ENCODE measurements at regions not wholly inside any gene's neighbourhood (a gene's known extent, or its start where the extent isn't known, plus 50 kb on each side); places are given as distances from the start of the nearest gene placed in this dataset.

DNA sequence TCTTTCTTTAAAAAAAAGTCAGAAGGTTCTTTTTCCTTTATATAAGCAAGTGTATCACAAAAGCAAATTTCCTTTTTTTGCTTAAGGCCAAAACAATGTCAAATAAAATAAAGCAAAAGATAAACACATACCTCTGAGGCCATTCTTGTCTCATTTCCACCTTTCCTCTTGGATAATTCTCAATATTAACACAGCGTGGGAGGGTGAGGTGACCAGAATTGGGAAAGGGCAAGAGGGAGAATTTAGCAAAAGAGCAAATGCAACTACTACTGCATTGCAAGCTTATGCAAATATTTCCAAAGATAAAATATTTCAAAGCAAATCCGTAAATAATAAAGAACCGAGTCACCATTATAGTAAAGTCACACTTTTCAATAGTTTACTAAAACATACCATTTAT is 153.4 kb upstream of the PSMD7 start:
- Mint-ChIP-seq H3K27me3 (peaks cover 4% of the 10 kb centered on the region), H3K27ac (no peak overlapping the region), H3K9me3 (peaks cover 6% of the 10 kb centered on the region), H3K4me1 (ENCODE audit: low read depth) (no peaks in the 10 kb centered on the region), H3K36me3 (ENCODE audit: low read depth) (no peaks in the 10 kb centered on the region), H3K4me3 (no peak overlapping the region)

DNA sequence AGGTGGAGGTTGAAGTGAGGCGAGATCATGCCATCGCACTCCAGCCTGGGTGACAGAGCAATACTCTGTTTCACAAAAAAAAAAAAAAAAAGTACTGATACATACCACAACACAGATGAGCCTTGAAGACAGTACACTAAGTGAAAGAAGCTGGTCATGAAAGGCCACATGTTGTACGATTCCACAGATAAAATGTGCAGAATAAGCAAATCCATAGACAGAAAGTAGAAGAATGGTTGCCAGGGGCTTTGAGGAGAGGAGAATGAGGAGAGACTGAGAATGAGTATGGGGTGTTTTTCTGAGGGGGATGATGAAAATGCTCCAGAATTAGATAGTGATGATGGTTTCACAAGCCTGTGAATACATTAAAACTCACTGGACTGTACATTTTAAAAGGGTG is 155.6 kb upstream of the PSMD7 start:
- no peak overlapping the region for H3K4me3 Mint-ChIP-seq
- H3K36me3 Mint-ChIP-seq (ENCODE audit: low read depth): no peaks in the 10 kb centered on the region
- H3K4me1 Mint-ChIP-seq (ENCODE audit: low read depth): no peaks in the 10 kb centered on the region
- H3K9me3 Mint-ChIP-seq: peaks cover 6% of the 10 kb centered on the region
- H3K27me3 Mint-ChIP-seq: peaks cover 4% of the 10 kb centered on the region
- H3K27ac Mint-ChIP-seq: no peak overlapping the region

DNA sequence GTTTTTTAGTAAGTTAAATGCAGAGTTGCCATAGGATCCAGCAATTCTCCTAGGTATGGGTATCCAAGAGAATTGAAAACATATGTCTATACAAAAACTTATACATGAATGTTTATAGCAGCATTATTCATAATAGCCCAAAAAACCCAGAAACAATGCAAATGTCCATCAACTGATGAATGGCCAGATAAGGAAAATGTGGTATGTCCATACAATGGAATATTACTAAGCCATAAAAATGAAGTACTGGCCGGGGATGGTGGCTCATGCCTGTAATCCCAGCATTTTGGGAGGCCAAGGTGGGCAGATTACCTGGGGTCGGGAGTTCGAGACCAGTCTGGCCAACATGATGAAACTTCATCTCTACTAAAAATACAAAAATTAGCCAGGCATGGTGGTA is 156.1 kb upstream of the PSMD7 start:
- no peak overlapping the region for H3K4me3 Mint-ChIP-seq
- H3K9me3 Mint-ChIP-seq: peaks cover 6% of the 10 kb centered on the region
- H3K27ac Mint-ChIP-seq: no peak overlapping the region
- no peaks in the 10 kb centered on the region for H3K36me3 Mint-ChIP-seq (ENCODE audit: low read depth)
- peaks cover 4% of the 10 kb centered on the region for H3K27me3 Mint-ChIP-seq
- no peaks in the 10 kb centered on the region for H3K4me1 Mint-ChIP-seq (ENCODE audit: low read depth)

DNA sequence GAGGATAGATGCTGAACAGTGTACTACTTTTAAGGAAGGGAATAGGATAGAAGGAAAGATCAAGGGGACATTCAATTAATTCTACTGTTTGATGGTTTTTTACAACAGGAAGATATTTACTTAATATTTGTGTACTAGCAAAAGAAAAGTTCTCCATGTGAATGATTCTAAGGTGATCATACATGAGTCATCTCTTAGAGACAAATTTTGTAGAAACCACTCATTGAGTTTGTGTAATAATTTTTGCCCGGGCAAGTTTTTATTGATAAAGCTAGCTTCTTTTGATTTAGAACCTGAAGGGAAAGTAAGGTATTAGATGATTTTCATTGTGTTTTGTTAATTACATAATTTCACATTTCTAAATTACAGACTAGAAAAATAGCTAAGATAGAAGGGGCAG is 172.8 kb upstream of the PSMD7 start:
- Mint-ChIP-seq H3K27me3 (no peaks in the 10 kb centered on the region), H3K27ac (no peak overlapping the region), H3K4me1 (ENCODE audit: low read depth) (no peaks in the 10 kb centered on the region), H3K9me3 (peaks cover 7% of the 10 kb centered on the region), H3K4me3 (no peak overlapping the region), H3K36me3 (ENCODE audit: low read depth) (no peaks in the 10 kb centered on the region)

DNA sequence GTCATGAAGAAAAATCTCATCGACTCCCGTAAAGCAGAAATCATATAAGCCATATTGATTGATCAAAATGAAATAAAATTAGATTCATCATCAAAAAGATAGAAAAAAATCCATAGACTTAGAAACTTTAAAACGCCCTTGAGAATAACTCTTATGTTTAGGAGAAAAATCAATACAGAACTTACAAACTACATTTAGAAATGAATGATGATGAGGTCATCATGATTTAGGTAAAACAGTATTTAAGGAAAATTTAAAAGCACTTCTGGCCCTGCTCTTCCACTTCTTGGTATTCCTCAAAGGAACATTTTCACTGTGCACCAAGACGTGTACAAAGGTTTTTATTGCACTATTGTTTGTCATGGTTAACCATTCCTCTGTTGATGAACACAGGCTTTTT is 173.4 kb upstream of the PSMD7 start:
- H3K27me3 Mint-ChIP-seq: no peaks in the 10 kb centered on the region
- no peaks in the 10 kb centered on the region for H3K4me1 Mint-ChIP-seq (ENCODE audit: low read depth)
- no peak overlapping the region for H3K27ac Mint-ChIP-seq

DNA sequence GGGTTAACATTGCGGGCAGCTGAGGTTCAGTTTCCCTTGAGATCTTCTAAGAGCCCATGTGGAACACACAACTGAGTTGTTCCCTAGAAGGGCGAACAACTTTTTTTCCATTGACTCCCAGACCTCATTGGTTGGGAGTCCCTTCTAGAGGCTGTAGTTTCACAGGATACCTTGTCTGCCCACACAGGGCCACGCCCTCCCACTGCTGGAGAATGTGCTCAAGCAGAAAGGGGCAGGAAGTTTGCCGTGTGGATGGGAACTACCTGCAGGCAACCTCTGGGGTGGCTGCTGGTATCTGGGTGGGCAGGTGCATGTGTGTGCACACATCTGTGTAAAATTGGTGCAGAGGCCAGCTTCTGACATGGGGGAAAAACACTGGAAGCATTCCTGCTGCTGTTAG is 178.8 kb upstream of the PSMD7 start:
- H3K36me3 Mint-ChIP-seq (ENCODE audit: low read depth): no peaks in the 10 kb centered on the region
- no peak overlapping the region for H3K4me3 Mint-ChIP-seq
- no peaks in the 10 kb centered on the region for H3K4me1 Mint-ChIP-seq (ENCODE audit: low read depth)
- H3K9me3 Mint-ChIP-seq: no peaks in the 10 kb centered on the region
- peaks cover 10% of the 10 kb centered on the region for H3K27me3 Mint-ChIP-seq
- H3K27ac Mint-ChIP-seq: no peak overlapping the region

More for the DNA sequence above, 173.4 kb upstream of the PSMD7 start:
- H3K36me3 Mint-ChIP-seq (ENCODE audit: low read depth): no peaks in the 10 kb centered on the region
- no peak overlapping the region for H3K4me3 Mint-ChIP-seq
- peaks cover 6% of the 10 kb centered on the region for H3K9me3 Mint-ChIP-seq

DNA sequence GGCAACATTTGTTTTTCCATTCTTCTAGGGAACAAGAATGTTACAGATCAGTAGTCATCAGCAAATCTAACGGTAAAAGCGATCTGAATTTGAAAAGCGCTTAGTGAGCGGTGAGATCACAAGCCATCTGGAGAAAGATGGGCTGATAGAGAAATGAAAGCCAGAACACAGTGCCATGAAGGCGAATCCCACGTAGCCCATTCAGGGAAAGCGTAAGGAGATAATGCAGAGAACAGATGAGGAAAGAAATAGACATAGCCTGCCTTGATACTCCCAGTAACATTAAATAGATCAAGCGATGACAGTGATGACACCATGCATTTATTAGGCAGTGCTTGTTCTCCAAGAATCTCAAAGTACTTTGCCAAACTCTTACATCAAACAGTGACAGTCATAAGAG is 183.1 kb upstream of the PSMD7 start:
- H3K27me3 Mint-ChIP-seq: peaks cover 10% of the 10 kb centered on the region
- H3K4me3 Mint-ChIP-seq: no peak overlapping the region
- H3K36me3 Mint-ChIP-seq (ENCODE audit: low read depth): no peaks in the 10 kb centered on the region
- H3K27ac Mint-ChIP-seq: no peak overlapping the region
- H3K4me1 Mint-ChIP-seq (ENCODE audit: low read depth): no peaks in the 10 kb centered on the region
- H3K9me3 Mint-ChIP-seq: no peaks in the 10 kb centered on the region

DNA sequence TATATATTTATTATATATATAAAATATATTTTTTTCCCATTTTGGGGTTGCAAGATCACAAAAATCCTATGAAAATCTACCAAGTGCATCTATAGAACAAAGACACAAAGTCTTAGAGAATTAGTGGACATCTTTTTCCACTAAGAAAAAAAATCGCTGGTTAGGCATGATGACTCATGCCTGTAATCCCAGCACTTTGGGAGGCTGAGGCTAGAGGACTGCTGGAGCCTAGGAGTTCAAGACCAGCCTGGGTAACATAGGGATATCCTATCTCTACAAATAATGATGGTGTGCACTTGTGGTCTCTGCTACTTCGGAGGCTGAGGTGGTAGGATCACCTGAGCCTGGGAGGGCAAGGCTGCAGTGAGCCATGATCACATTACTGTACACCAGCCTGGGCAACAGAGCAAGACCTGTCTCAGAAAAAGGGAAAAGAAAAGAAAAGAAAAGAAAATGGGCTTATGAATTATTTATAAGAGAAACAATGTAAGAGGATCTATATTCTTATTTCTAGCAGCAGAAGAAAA is 185.1 kb upstream of the PSMD7 start:
- peaks cover 3% of the 10 kb centered on the region for H3K4me1 Mint-ChIP-seq (ENCODE audit: low read depth)
- no peak overlapping the region for H3K4me3 Mint-ChIP-seq
- H3K27me3 Mint-ChIP-seq: peaks cover 3% of the 10 kb centered on the region
- no peaks in the 10 kb centered on the region for H3K9me3 Mint-ChIP-seq
- no peak overlapping the region for H3K27ac Mint-ChIP-seq
- no peaks in the 10 kb centered on the region for H3K36me3 Mint-ChIP-seq (ENCODE audit: low read depth)

DNA sequence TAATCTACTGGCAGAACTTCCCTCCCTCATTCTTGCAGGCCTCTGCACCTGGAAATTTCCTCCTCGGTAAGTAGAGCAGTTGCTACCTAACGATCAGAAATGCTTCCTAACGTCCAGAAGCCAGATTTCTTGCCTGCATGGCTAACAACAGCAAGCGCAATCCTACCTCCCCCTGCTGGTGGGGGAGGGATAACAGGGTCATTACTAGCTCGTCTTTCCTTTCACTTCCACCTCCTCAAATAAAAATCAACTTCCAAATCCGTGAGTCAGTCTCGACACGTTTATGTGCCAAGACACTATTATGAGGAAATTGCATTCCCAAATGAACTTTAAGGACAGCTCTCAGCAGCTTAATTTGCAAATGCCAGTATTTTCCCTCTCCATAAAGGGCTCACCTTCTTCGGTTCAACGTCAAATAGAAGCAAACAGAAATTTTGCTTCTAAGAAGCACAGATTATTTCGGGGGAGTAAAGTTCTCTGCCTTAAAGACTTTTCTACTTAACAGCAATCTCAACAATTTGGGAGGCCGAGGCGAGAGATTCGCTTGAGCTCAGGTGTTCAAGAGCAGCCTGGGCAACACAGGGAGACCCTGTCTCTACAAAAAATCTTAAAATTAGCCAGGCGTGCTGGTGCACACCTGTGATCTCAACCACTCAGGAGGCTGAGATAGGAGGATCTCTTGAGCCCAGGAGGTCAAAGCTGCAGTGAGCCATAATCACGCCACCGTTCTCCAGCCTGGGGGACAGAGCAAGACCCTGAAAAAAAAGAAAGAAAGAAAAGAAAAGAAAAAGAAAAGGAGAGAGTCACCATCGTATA is 188.6 kb upstream of the PSMD7 start:
- H3K27ac Mint-ChIP-seq: no peak overlapping the region
- H3K4me3 Mint-ChIP-seq: peak overlapping the region; percentile 51
- H3K4me1 Mint-ChIP-seq (ENCODE audit: low read depth): peaks cover 3% of the 10 kb centered on the region
- no peaks in the 10 kb centered on the region for H3K9me3 Mint-ChIP-seq
- H3K36me3 Mint-ChIP-seq (ENCODE audit: low read depth): no peaks in the 10 kb centered on the region
- H3K27me3 Mint-ChIP-seq: no peaks in the 10 kb centered on the region

DNA sequence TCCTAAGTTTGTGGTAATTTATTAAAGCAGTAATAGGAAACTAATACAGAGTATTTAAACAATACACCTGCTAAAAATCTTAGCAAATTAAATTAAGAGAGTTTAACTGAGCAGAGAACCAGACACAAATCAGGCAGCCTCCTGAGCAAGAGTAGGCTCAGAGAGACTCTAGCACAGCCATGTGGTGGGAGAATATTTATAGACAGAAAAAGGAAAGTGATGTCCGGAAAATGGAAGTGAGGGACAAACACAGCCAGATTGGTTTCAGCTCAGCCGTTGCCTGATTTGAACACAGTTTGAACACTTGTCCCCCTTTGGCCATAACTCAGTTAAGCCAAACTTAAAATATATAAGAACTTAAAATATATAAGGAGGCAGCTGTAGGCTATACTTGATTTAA is 192.6 kb upstream of the PSMD7 start:
- no peak overlapping the region for H3K27ac Mint-ChIP-seq
- peaks cover 3% of the 10 kb centered on the region for H3K4me1 Mint-ChIP-seq (ENCODE audit: low read depth)
- H3K9me3 Mint-ChIP-seq: no peaks in the 10 kb centered on the region
- no peaks in the 10 kb centered on the region for H3K27me3 Mint-ChIP-seq
- H3K36me3 Mint-ChIP-seq (ENCODE audit: low read depth): no peaks in the 10 kb centered on the region
- H3K4me3 Mint-ChIP-seq: no peak overlapping the region

DNA sequence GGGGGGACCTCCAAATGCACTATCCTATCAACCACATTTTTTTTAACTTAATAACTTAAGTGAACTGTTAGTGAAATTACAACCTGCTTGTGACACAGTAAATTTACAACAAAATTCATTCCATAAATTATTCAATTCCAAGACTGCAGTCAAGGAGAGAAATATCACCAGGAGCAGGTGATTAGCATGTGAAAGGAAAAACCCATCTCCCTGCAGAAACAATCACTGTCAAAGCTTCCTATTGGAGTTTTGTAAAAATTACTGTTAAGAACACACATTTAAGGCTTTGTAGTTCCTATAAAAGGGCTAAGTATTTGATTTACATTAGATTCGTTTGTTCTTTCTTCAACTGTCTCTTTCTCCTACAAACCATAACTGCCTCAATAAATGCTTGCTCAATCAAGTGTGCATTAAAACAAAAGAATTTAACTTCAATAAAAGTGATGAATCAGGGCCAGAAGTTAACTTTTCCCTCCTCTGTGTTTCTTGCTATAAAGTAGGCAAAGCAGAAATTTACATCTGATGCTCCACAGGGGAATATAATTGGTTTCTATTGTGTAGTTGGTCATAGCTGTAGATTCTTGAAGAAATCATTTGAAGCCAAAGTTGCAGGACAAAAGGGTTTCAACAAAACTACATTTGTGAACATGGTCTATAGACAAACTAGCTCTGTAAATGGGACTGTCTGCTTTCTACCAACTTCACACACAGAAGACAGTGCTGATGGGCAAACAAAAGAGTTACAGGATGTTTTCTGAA is 195.1 kb upstream of the PSMD7 start:
- H3K9me3 Mint-ChIP-seq: no peaks in the 10 kb centered on the region
- no peak overlapping the region for H3K27ac Mint-ChIP-seq
- no peaks in the 10 kb centered on the region for H3K4me1 Mint-ChIP-seq (ENCODE audit: low read depth)
- H3K36me3 Mint-ChIP-seq (ENCODE audit: low read depth): no peaks in the 10 kb centered on the region
- no peaks in the 10 kb centered on the region for H3K27me3 Mint-ChIP-seq
- no peak overlapping the region for H3K4me3 Mint-ChIP-seq

DNA sequence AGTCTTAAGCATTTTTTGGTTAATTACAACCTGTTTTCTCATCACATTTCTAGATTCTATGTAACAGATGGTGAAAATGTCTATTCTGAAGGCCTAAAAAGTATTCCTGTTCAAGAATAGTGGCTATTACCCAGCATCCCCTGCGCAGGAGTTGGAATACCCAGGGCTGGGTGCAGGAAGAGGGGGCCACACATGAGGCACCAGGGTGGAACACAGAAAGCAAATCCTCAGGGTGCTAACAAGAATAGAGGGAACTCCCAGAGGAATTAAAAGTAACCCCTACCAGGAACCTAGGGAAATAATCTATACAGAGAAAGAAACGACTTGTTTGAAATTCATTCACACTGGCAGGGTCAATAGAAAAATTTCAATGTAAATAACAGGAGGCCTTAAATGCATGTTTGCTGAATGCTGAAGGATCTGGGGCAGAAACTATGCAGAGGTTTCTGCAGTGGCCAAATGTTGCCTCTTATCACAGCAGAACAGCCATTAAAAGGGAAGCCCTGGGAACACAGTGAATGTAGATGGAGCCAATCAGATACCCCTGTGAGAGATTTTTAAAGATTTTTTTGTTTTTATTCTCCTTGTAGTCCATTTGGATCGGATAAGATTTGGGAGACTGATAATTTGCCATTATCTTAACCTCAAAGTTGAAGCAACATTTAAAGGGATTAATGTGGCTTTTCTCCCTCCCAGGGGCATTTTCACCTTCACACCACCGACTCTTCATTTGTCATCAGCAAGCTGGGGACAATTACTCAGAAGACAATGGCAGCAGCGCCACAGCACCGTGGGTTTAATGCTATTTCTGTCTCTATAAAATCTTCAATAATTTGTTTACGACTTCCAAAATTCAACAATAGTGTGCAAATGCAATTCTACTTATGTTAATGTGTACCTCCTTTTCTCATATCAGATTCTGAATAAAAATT is 196.0 kb upstream of the PSMD7 start:
- Mint-ChIP-seq H3K36me3 (ENCODE audit: low read depth) (no peaks in the 10 kb centered on the region), H3K27ac (no peak overlapping the region), H3K4me3 (no peak overlapping the region), H3K9me3 (no peaks in the 10 kb centered on the region), H3K4me1 (ENCODE audit: low read depth) (no peaks in the 10 kb centered on the region), H3K27me3 (no peaks in the 10 kb centered on the region)

DNA sequence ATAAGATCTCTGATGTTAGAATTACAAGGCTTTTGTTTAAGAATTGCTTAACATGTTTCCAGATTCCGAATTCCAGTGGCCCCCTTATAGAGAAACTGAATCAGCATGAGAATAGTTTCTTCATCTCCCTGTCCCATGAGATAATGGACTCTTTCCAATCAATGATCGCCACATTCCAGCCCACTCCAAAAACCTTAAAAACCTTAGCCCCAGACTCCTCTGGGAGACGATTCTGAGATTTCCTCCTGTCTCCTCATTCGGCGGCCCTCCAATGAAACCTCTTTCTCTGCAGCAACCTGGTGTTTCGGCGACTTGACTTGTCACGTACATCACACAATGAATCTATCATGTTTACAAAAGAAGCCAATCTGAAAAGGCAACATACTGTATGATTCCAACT is 197.1 kb upstream of the PSMD7 start:
- no peaks in the 10 kb centered on the region for H3K27me3 Mint-ChIP-seq
- no peaks in the 10 kb centered on the region for H3K9me3 Mint-ChIP-seq
- no peak overlapping the region for H3K4me3 Mint-ChIP-seq
- no peak overlapping the region for H3K27ac Mint-ChIP-seq
- no peaks in the 10 kb centered on the region for H3K4me1 Mint-ChIP-seq (ENCODE audit: low read depth)
- H3K36me3 Mint-ChIP-seq (ENCODE audit: low read depth): no peaks in the 10 kb centered on the region

DNA sequence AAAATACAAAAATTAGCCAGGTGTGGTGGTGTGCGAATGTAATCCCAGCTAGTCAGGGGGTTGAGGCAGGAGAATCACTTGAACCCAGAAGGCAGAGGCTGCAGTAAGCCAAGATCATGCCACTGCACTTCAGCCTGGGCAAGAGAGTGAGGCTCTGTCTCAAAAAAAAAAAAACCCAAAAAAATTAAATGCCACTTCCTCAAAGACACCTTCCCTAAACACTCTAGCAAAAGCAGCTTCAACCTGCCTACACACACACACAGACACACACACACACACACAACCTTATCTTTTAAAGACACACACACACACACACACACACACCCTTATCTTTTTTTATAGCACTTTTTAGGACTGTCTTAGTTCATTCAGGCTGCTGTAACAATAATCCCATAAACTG is 201.7 kb upstream of the PSMD7 start:
- Mint-ChIP-seq H3K9me3 (no peaks in the 10 kb centered on the region), H3K27me3 (no peaks in the 10 kb centered on the region), H3K27ac (no peak overlapping the region), H3K4me1 (ENCODE audit: low read depth) (no peaks in the 10 kb centered on the region), H3K4me3 (no peak overlapping the region), H3K36me3 (ENCODE audit: low read depth) (no peaks in the 10 kb centered on the region)

DNA sequence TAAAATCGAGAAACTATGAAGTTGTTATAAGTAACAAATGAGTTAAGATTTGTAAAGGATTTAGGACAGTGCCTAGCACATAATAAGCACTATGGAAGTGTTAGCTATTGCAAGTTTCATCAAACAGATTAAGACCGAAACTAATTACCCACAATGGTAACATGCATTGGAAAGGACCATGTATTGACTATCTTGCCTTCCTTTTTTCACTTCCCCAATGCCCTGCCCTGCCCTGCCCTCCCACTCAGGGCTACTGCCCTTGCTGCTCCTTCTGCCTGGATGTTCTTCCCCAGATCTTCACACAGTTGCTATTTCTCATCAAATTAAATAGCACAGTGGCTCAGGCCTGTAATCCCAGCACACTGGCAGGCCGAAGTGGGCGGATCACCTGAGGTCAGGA is 202.1 kb upstream of the PSMD7 start:
- Mint-ChIP-seq H3K27ac (no peak overlapping the region), H3K27me3 (no peaks in the 10 kb centered on the region), H3K9me3 (no peaks in the 10 kb centered on the region), H3K4me3 (no peak overlapping the region), H3K4me1 (ENCODE audit: low read depth) (no peaks in the 10 kb centered on the region), H3K36me3 (ENCODE audit: low read depth) (no peaks in the 10 kb centered on the region)
